AG10803 (cell line): ENCODE measurements at regions not wholly inside any gene's neighbourhood (a gene's known extent, or its start where the extent isn't known, plus 50 kb on each side); places are given as distances from the start of the nearest gene placed in this dataset.
"Not testable (repeated sequence)": the region's sequence is repeated elsewhere in the genome, so short reads cannot be mapped to it uniquely, and the experiment has no call there.

Source experiments
- DNase-seq: peaks from one replicate; pipeline ENCODE4 v3.0.0; 2010; ENCODE audit warnings: low read depth
- H3K4me3 ChIP-seq: 2 replicates; pipeline ENCODE4 v1.5.1; 2011; ENCODE audit warnings: mild to moderate bottlenecking, low read length, control low read depth
- CTCF ChIP-seq: conservative IDR thresholded peaks from 2 replicates; pipeline ENCODE4 v1.5.1; 2011; ENCODE audit warnings: mild to moderate bottlenecking, low read length, control low read depth, inconsistent platforms

GRCh38 chr11:121967131-121967704 is 148.8 kb downstream of the BLID start:
- H3K4me3 ChIP-seq, result no peak overlapping the region
- no peak for TF ChIP-seq CTCF
- no peak for DNase-seq

GRCh38 chr11:121965330-121965729 is 150.7 kb downstream of the BLID start:
- TF ChIP-seq CTCF, result no peak
- no peak overlapping the region for H3K4me3 ChIP-seq
- peak; percentile 39 for DNase-seq

- peak; percentile 75 for DNase-seq
- H3K4me3 ChIP-seq, result no peak overlapping the region
- peak; percentile 32 for TF ChIP-seq CTCF
Measured at GRCh38 chr11:121964591-121964990, 151.4 kb downstream of the BLID start.

- peak; percentile 34 for DNase-seq
- not testable (repeated sequence) for H3K4me3 ChIP-seq
Measured at GRCh38 chr11:121963846-121964245, 152.2 kb downstream of the BLID start.

GRCh38 chr11:121961321-121961801 is 154.7 kb downstream of the BLID start:
- no peak overlapping the region for H3K4me3 ChIP-seq
- DNase-seq, result peak; percentile 51
- no peak for TF ChIP-seq CTCF

- DNase-seq, result peak; percentile 36
- H3K4me3 ChIP-seq, result no peak overlapping the region
- TF ChIP-seq CTCF, result no peak
Measured at GRCh38 chr11:121958971-121959325, 157.1 kb downstream of the BLID start.

- no peak for TF ChIP-seq CTCF
- DNase-seq, result no peak
- H3K4me3 ChIP-seq, result no peak overlapping the region
Measured at GRCh38 chr11:121958323-121958970, 157.6 kb downstream of the BLID start.

GRCh38 chr11:121953122-121953521 is 162.9 kb downstream of the BLID start:
- no peak overlapping the region for H3K4me3 ChIP-seq
- no peak for TF ChIP-seq CTCF
- no peak for DNase-seq
